H1 (cell line): ENCODE measurements at regions not wholly inside any gene's neighbourhood (a gene's known extent, or its start where the extent isn't known, plus 50 kb on each side); places are given as distances from the start of the nearest gene placed in this dataset.

Experiments
- CTCF ChIA-PET: fragments of 300-600 bp; sonication (Branson Sonifier 250); formaldehyde crosslinking; loops from one replicate; lab custom pipeline; 2021; ENCODE audit not compliant: partially characterized antibody; lab: Charles Lee
- POLR2A ChIA-PET: fragments of 300-600 bp; sonication (Branson Sonifier 250); formaldehyde crosslinking; loops from one replicate; lab custom pipeline; 2021; ENCODE audit warnings: inconsistent platforms; ENCODE audit not compliant: partially characterized antibody; lab: Charles Lee
- DNase-seq, 2 experiments: peaks; one replicate each; pipeline versions ENCODE4 v3.0.0 to v3.0.0-alpha.2; 2010 to 2022; ENCODE audit warnings: low spot score in 2 of 2, low read depth in 1 of 2, mixed read lengths in 1 of 2
- FAIRE-seq: peaks from 2 replicates; lab custom pipeline; 2011; peaks lifted over from hg19 to GRCh38; lab: Jason Lieb, UNC
- H2AFZ ChIP-seq: 2 replicates; pipeline ENCODE4 v1.8.1; 2012; ENCODE audit warnings: low read length, inconsistent platforms
- H2AK5ac ChIP-seq: 2 replicates; pipeline ENCODE4 v1.6.1; 2013; ENCODE audit warnings: low read depth, low read length
- H2BK120ac ChIP-seq: replicated peaks from 2 replicates; pipeline ENCODE3; 2013; ENCODE audit warnings: low read depth, low read length, inconsistent platforms
- H2BK12ac ChIP-seq: 2 replicates; pipeline ENCODE4 v1.6.1; 2013; ENCODE audit warnings: low read depth, low read length
- H2BK15ac ChIP-seq: 2 replicates; pipeline ENCODE4 v1.6.1; 2013; ENCODE audit warnings: low read length
- H2BK20ac ChIP-seq: 2 replicates; pipeline ENCODE4 v1.6.1; 2013; ENCODE audit warnings: low read length
- H2BK5ac ChIP-seq: 2 replicates; pipeline ENCODE4 v1.6.1; 2013; ENCODE audit warnings: low read depth, low read length
- H3K14ac ChIP-seq: 2 replicates; pipeline ENCODE4 v1.6.1; 2013; ENCODE audit warnings: inconsistent platforms; ENCODE audit not compliant: insufficient read length
- H3K18ac ChIP-seq: 2 replicates; pipeline ENCODE4 v1.6.1; 2013; ENCODE audit warnings: low read length; ENCODE audit errors: extremely low read depth
- H3K23ac ChIP-seq: 2 replicates; pipeline ENCODE4 v1.6.1; 2013; ENCODE audit warnings: inconsistent platforms; ENCODE audit not compliant: insufficient read length
- H3K23me2 ChIP-seq: 2 replicates; pipeline ENCODE4 v1.6.1; 2013; ENCODE audit warnings: low read depth, low read length
- H3K27ac ChIP-seq: 2 replicates; pipeline ENCODE4 v1.6.1; 2011; ENCODE audit warnings: low read depth, low read length, inconsistent platforms
- H3K27me3 ChIP-seq, 4 experiments: replicated peaks in 1 of 4; 1 replicate in 1 of 4; 2 replicates in 3 of 4; pipeline versions ENCODE4 v1.6.1 to v1.8.1; 2011 to 2013; ENCODE audit warnings: low read length in 3 of 4, mild to moderate bottlenecking in 3 of 4, inconsistent platforms in 2 of 4, mixed read lengths in 2 of 4, moderate library complexity in 1 of 4; ENCODE audit not compliant: control insufficient read depth in 3 of 4, insufficient read depth in 3 of 4; ENCODE audit errors: extremely low read depth in 1 of 4
- H3K36me3 ChIP-seq, 4 experiments: 2 replicates each; pipeline versions ENCODE4 v1.6.1 to v1.8.1; 2011 to 2013; ENCODE audit warnings: mild to moderate bottlenecking in 4 of 4, low read length in 3 of 4, moderate library complexity in 2 of 4, control low read depth in 1 of 4, inconsistent platforms in 1 of 4; ENCODE audit not compliant: insufficient read depth in 4 of 4, control insufficient read depth in 2 of 4
- H3K4ac ChIP-seq: replicated peaks from 2 replicates; pipeline ENCODE3; 2013; ENCODE audit warnings: low read length, low read depth, mixed read lengths, inconsistent platforms; ENCODE audit not compliant: insufficient read length
- H3K4me1 ChIP-seq, 4 experiments: replicated peaks in 1 of 4; 1 replicate in 1 of 4; 2 replicates in 3 of 4; pipeline versions ENCODE4 v1.6.1 to v1.8.1; 2011 to 2013; ENCODE audit warnings: low read length in 3 of 4, inconsistent platforms in 2 of 4, mixed read lengths in 1 of 4; ENCODE audit not compliant: insufficient read depth in 4 of 4, control insufficient read depth in 3 of 4
- H3K4me2 ChIP-seq, 2 experiments: 2 replicates each; pipeline versions ENCODE4 v1.6.1 to v1.8.1; 2011 to 2013; ENCODE audit warnings: low read depth in 2 of 2, low read length in 2 of 2, control low read depth in 1 of 2, inconsistent platforms in 1 of 2, mild to moderate bottlenecking in 1 of 2; ENCODE audit not compliant: insufficient read depth in 1 of 2
- H3K4me3 ChIP-seq, 4 experiments: fragments of 200-600, 300-600 bp in 1 of 4; sonication (generic), shearing (Covaris generic), sonication (Bioruptor Twin) in 1 of 4; 2 replicates each; pipeline versions ENCODE4 v1.5.1 to v1.8.1; 2011 to 2016; ENCODE audit warnings: low read length in 4 of 4, low read depth in 3 of 4, control low read depth in 2 of 4, inconsistent platforms in 2 of 4, mild to moderate bottlenecking in 2 of 4, mixed read lengths in 1 of 4, moderate library complexity in 1 of 4; ENCODE audit not compliant: insufficient read depth in 2 of 4; ENCODE audit errors: extremely low read depth in 1 of 4
- H3K56ac ChIP-seq: replicated peaks from 2 replicates; pipeline ENCODE3; 2013; ENCODE audit warnings: low read depth, mild to moderate bottlenecking, mixed read lengths, low read length, inconsistent platforms; ENCODE audit not compliant: insufficient read length
- H3K79me1 ChIP-seq: 2 replicates; pipeline ENCODE4 v1.6.1; 2013; ENCODE audit warnings: low read depth, low read length, control low read depth
- H3K79me2 ChIP-seq, 2 experiments: 2 replicates each; pipeline versions ENCODE4 v1.6.1 to v1.8.1; 2012 to 2013; ENCODE audit warnings: low read length in 2 of 2, mild to moderate bottlenecking in 2 of 2, inconsistent platforms in 1 of 2; ENCODE audit not compliant: insufficient read depth in 2 of 2, control insufficient read depth in 1 of 2
- H3K9ac ChIP-seq, 4 experiments: replicated peaks in 1 of 4; 1 replicate in 1 of 4; 2 replicates in 3 of 4; pipeline versions ENCODE4 v1.6.1 to v1.8.1; 2011 to 2013; ENCODE audit warnings: low read depth in 3 of 4, low read length in 3 of 4, control low read depth in 2 of 4, mild to moderate bottlenecking in 2 of 4, moderate library complexity in 2 of 4, inconsistent platforms in 1 of 4; ENCODE audit errors: extremely low read depth in 1 of 4
- H3K9me3 ChIP-seq, 2 experiments: 2 replicates each; pipeline versions ENCODE4 v1.6.1 to v1.8.1; 2012 to 2013; ENCODE audit warnings: mild to moderate bottlenecking in 2 of 2, moderate library complexity in 2 of 2, control low read depth in 1 of 2, inconsistent platforms in 1 of 2, low read depth in 1 of 2, low read length in 1 of 2, mixed read lengths in 1 of 2; ENCODE audit not compliant: insufficient read depth in 2 of 2
- H4K20me1 ChIP-seq, 2 experiments: replicated peaks in 1 of 2; 2 replicates each; pipeline versions ENCODE3 to v1.8.1; 2011 to 2013; ENCODE audit warnings: inconsistent platforms in 2 of 2, low read length in 2 of 2, mild to moderate bottlenecking in 1 of 2; ENCODE audit not compliant: insufficient read depth in 2 of 2, control insufficient read depth in 1 of 2
- H4K5ac ChIP-seq: 2 replicates; pipeline ENCODE4 v1.6.1; 2013; ENCODE audit warnings: low read length, low read depth, mixed read lengths, inconsistent platforms; ENCODE audit not compliant: insufficient read length
- H4K8ac ChIP-seq: 2 replicates; pipeline ENCODE4 v1.8.0; 2013; ENCODE audit warnings: mild to moderate bottlenecking, moderate library complexity, low read length, inconsistent platforms; ENCODE audit not compliant: insufficient read depth; ENCODE audit errors: extremely low read depth
- H4K91ac ChIP-seq: replicated peaks from 2 replicates; pipeline ENCODE3; 2013; ENCODE audit warnings: low read length, mixed read lengths, inconsistent platforms; ENCODE audit not compliant: insufficient read length
- ATF2 ChIP-seq: IDR thresholded peaks from 2 replicates; pipeline ENCODE4 v1.6.1; 2012; ENCODE audit warnings: low read length, inconsistent platforms
- E2F6 ChIP-seq: IDR thresholded peaks from 2 replicates; pipeline ENCODE4 v1.6.1; 2012; ENCODE audit warnings: inconsistent platforms
- EP300 ChIP-seq, 2 experiments: IDR thresholded peaks; 1 replicate in 1 of 2; 2 replicates in 1 of 2; pipeline ENCODE4 v1.6.1; 2011 to 2012; ENCODE audit warnings: low read depth in 2 of 2, low read length in 2 of 2, mild to moderate bottlenecking in 2 of 2, borderline replicate concordance in 1 of 2, inconsistent platforms in 1 of 2, moderate library complexity in 1 of 2
- EZH2 ChIP-seq: fragments of 200-600 bp; sonication (generic); IDR thresholded peaks from 2 replicates; pipeline ENCODE4 v1.7.1; 2012; ENCODE audit warnings: low read depth, mild to moderate bottlenecking, moderate library complexity, low read length, inconsistent platforms; ENCODE audit not compliant: severe bottlenecking
- GABPA ChIP-seq: IDR thresholded peaks from 2 replicates; pipeline ENCODE4 v1.6.1; 2011; ENCODE audit warnings: mild to moderate bottlenecking, low read length, moderate library complexity, borderline replicate concordance; ENCODE audit not compliant: insufficient read depth
- HDAC6 ChIP-seq: IDR thresholded peaks from one replicate; pipeline ENCODE4 v1.7.1; 2012; ENCODE audit warnings: low read depth, mild to moderate bottlenecking, inconsistent platforms, low read length, moderate library complexity
- SUZ12 ChIP-seq: fragments of 200-600 bp; sonication (generic); IDR thresholded peaks from 2 replicates; pipeline ENCODE4 v1.6.1; 2012; ENCODE audit warnings: mild to moderate bottlenecking, inconsistent platforms, low read length, moderate library complexity, mixed read lengths
- TAF1 ChIP-seq: IDR thresholded peaks from 2 replicates; pipeline ENCODE4 v1.6.1; 2011; ENCODE audit warnings: mild to moderate bottlenecking, low read depth, low read length
- TBP ChIP-seq: IDR thresholded peaks from 2 replicates; pipeline ENCODE4 v1.6.1; 2011; ENCODE audit warnings: low read depth, low read length, improper control_type of control experiment
- ZNF274 ChIP-seq: IDR thresholded peaks from 2 replicates; pipeline ENCODE4 v1.7.0; 2012; ENCODE audit warnings: low read length, borderline replicate concordance; ENCODE audit errors: extremely low read depth
- WGBS, 2 experiments: shearing (Covaris generic) in 1 of 2; methylation state at CpG; one replicate each; pipeline versions ENCODE4 v1.1.6 to v1.1.7; 2013 to 2015; ENCODE audit warnings: low lambda C conversion rate in 2 of 2, mixed read lengths in 2 of 2, inconsistent platforms in 1 of 2, low coverage in 1 of 2, missing lambda C conversion rate in 1 of 2; ENCODE audit not compliant: insufficient replicate concordance in 2 of 2, insufficient coverage in 1 of 2, insufficient read length in 1 of 2; ENCODE audit errors: extremely low coverage in 1 of 2, missing lambda C conversion rate in 1 of 2; 5-methylcytosine and 5-hydroxymethylcytosine counted together

GRCh38 chr14:89574420-89574819, 157.4 kb upstream of the FOXN3 start:
- H2BK12ac ChIP-seq, result no peak overlapping the region
- H4K20me1 ChIP-seq, result no peaks in the 10 kb centered on the region
- H3K4ac ChIP-seq, result no peak overlapping the region
- no peak overlapping the region for H2BK20ac ChIP-seq
- H3K9me3 ChIP-seq, result no peaks in the 10 kb centered on the region
- no peak overlapping the region for H3K14ac ChIP-seq
- H3K23ac ChIP-seq, result no peak overlapping the region
- no peak for DNase-seq
- H3K9ac ChIP-seq, result no peak overlapping the region
- no peak for FAIRE-seq
- no peak overlapping the region for H4K5ac ChIP-seq
- WGBS, 2 experiments, result 97% methylated on average over 4 of the region's 4 CpGs; no CpG with 5 or more reads in 1 of the 2 experiments
- ChIA-PET CTCF (interaction anchor here (0.9 to 1.3 kb wide), 5 partner anchors 39 to 278 kb away, joined by 3 to 4 read pairs (median 3); no protein-coding TSS in a partner anchor), POLR2A (interaction anchor here (0.8 kb wide), 1 partner anchor 8 kb away, joined by 4 read pairs; no protein-coding TSS in a partner anchor)
- no peak overlapping the region for H2BK5ac ChIP-seq
- peaks cover 6 to 81% of the 10 kb centered on the region in 2 experiments for H3K79me2 ChIP-seq
- peaks cover 5 to 17% (median 14%) of the 10 kb centered on the region in 4 experiments for H3K4me1 ChIP-seq
- no peak overlapping the region for H2AK5ac ChIP-seq
- no peak overlapping the region for H3K56ac ChIP-seq
- H4K8ac ChIP-seq, result no peak overlapping the region
- H2BK120ac ChIP-seq, result no peak overlapping the region
- no peak overlapping the region for H3K4me2 ChIP-seq
- H3K27me3 ChIP-seq, result no peaks in the 10 kb centered on the region
- no peak overlapping the region for H3K4me3 ChIP-seq
- no peaks in the 10 kb centered on the region for H3K23me2 ChIP-seq
- no peak overlapping the region for H3K27ac ChIP-seq
- peaks cover 10% of the 10 kb centered on the region for H3K79me1 ChIP-seq
- H2AFZ ChIP-seq, result no peak overlapping the region
- no peak overlapping the region for H3K18ac ChIP-seq
- H2BK15ac ChIP-seq, result no peak overlapping the region
- H4K91ac ChIP-seq, result no peak overlapping the region
- no peaks in the 10 kb centered on the region for H3K36me3 ChIP-seq
- TF ChIP-seq EZH2, result no peak
- no peak for TF ChIP-seq E2F6
- TF ChIP-seq ZNF274, result no peak
- TF ChIP-seq TAF1, result no peak
- no peak for TF ChIP-seq TBP
- no peak for TF ChIP-seq ATF2
- no peak for TF ChIP-seq HDAC6
- TF ChIP-seq SUZ12, result no peak
- no peak for TF ChIP-seq EP300 (IDR thresholded peaks at IDR 0.05; ENCODE audit: borderline replicate concordance in 1 of 2, low read depth in 2 of 2, low read length in 2 of 2)
- TF ChIP-seq GABPA, result no peak
